H1 (cell line): ENCODE measurements at regions not wholly inside any gene's neighbourhood (a gene's known extent, or its start where the extent isn't known, plus 50 kb on each side); places are given as distances from the start of the nearest gene placed in this dataset.

Source experiments
- CEBPB ChIP-seq: IDR thresholded peaks from 2 replicates; pipeline ENCODE4 v1.6.1; 2012; ENCODE audit warnings: low read depth, low read length
- EP300 ChIP-seq, 2 experiments: IDR thresholded peaks; 1 replicate in 1 of 2; 2 replicates in 1 of 2; pipeline ENCODE4 v1.6.1; 2011 to 2012; ENCODE audit warnings: low read depth in 2 of 2, low read length in 2 of 2, mild to moderate bottlenecking in 2 of 2, borderline replicate concordance in 1 of 2, inconsistent platforms in 1 of 2, moderate library complexity in 1 of 2
- GABPA ChIP-seq: IDR thresholded peaks from 2 replicates; pipeline ENCODE4 v1.6.1; 2011; ENCODE audit warnings: mild to moderate bottlenecking, low read length, moderate library complexity, borderline replicate concordance; ENCODE audit not compliant: insufficient read depth
- KDM4A ChIP-seq: IDR thresholded peaks from one replicate; pipeline ENCODE4 v1.7.1; 2012; ENCODE audit warnings: low read depth, mild to moderate bottlenecking, moderate library complexity, low read length, inconsistent platforms; ENCODE audit not compliant: severe bottlenecking
- SP2 ChIP-seq: IDR thresholded peaks from 2 replicates; pipeline ENCODE4 v1.6.1; 2012; ENCODE audit warnings: mild to moderate bottlenecking, low read length, inconsistent platforms
- TAF1 ChIP-seq: IDR thresholded peaks from 2 replicates; pipeline ENCODE4 v1.6.1; 2011; ENCODE audit warnings: mild to moderate bottlenecking, low read depth, low read length
- TBP ChIP-seq: IDR thresholded peaks from 2 replicates; pipeline ENCODE4 v1.6.1; 2011; ENCODE audit warnings: low read depth, low read length, improper control_type of control experiment

GRCh38 chr7:113730309-113730955 lies 188.4 kb downstream of the PPP1R3A start (continued):
- TF ChIP-seq TBP (no peak), TAF1 (no peak), GABPA (no peak), SP2 (no peak), KDM4A (no peak), CEBPB (no peak), EP300 (IDR thresholded peaks at IDR 0.05; ENCODE audit: borderline replicate concordance in 1 of 2, low read depth in 2 of 2, low read length in 2 of 2) (no peak)
